Nucleus accumbens (tissue), 56 donors: ENCODE measurements at regions not wholly inside any gene's neighbourhood (a gene's known extent, or its start where the extent isn't known, plus 50 kb on each side); places are given as distances from the start of the nearest gene placed in this dataset.

Experiments used
- DNase-seq, 56 donors: peaks; one replicate each; lab custom pipeline; 2025; lab: John Stamatoyannopoulos, UW

DNA sequence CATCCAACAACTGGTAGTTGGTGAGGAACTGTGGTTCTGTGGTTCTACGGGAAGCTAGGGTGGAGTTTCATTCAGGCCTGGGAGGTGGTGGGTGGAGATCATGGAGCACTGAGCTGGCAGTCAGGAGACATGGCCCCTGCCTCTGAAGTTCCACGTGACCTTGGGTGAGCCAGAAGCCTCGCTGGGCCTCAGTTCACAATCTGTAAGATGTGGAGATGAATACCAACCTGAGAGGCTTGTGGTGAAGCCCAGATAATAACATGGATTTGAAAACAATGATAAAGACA lies 177.9 kb downstream of the MACROH2A1 start:
- no peak for DNase-seq

DNA sequence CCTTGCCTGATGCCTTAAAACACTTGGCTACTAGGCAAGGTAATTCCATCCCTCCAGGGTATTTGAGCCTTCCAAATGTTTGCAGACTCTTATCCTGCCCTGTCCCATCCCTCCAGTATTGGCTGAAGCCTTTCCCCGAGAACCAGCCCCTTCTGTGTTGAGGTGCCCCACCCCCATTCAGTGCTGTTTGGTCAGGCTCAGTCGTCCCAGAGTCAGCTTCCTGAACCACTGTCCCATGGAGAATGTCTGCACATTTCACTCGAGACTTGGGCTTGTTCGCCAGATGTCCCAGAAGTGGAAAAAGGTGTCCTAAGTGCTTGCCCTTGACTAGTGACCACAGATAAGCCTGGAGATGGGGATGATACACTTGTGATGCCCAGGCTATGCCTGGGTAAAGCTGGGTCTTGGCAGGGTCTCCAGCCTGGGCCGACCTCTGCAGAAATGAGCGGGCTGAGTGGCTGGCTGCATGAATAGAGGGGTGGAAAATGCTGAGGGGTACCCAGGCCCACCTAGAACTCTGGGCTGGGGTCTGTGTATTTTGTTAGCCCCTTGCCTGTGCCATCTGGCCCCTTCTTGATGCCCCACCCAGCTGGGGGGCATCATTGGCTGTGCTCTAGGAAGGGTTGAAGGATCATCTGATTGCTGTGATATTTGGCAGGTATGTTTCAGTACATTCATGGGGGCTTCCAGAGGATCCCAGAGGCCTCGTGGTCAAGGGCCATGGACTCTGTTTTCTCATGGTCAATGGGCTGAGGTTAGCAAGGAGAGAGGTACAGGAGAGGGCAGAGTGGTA lies 178.4 kb downstream of the MACROH2A1 start:
- DNase-seq = no peak

DNA sequence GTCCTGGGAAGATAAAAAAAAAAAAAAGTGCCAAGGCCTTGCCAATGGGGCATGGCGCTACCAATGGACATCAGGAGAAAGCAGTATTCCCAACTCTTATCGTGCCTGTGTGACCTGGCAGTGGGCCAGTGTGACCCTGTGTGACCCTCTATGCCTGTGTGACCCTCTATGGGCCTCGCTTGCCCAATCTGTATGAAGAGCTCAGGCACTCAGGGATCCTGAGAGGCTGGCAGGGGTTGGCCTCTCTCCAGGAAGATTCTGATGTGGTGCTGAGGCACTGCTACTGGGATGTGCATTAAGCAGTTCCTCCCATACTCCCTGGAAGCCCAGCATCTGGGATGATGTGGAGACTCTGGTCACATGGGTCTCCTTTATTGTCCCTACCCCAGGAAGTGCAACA lies 179.2 kb downstream of the MACROH2A1 start:
- no peak for DNase-seq

DNA sequence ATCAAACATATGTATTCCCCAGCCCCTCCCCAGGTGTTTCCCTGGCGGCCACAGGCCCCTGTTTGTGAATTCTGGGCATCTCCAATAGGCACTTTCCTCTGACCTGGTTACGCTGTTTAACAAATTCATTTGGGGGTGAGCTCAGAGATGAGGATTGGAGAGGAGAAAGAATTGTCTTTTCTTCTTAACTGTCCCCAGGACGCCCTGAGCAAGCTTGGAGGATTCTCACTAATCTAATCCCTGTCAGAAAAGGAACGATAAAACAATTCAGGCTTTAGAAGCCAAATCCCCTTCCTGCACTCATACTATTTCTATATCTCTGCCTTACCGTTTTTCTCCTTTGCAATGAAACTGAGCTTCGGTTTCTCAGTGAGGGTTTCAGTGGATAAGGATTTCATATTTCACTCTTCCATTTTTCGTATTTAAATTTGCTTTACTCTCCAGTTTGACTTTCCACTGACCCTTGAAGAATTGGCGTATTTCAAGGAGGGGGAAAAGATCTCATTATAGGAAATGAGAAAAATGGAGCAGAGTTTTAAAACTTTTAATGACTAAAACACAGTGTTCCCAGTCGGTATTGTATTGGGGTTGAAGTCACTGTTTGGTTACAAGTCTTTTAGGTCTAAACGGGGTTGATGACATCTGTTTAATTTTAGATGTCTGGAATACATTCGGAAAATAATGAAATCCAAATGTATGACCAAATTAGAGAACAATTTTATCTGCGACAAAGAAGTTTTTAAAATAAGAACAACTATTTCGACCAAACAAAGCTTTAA lies 180.1 kb downstream of the MACROH2A1 start:
- DNase-seq = no peak

DNA sequence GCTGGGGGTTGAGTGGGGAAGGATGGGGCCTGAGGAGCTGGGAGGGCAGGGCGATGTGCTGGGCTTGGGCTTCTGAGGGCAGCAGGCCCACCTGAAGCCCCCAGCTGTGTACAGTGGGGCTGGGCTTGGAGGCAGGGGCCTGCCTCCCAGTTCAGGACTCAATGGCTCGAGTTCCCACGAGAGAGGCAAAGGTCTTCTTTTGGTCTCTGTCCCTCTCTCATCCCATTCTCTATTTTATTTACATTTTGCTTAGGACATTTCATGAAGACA lies 180.6 kb downstream of the MACROH2A1 start:
- DNase-seq = no peak

DNA sequence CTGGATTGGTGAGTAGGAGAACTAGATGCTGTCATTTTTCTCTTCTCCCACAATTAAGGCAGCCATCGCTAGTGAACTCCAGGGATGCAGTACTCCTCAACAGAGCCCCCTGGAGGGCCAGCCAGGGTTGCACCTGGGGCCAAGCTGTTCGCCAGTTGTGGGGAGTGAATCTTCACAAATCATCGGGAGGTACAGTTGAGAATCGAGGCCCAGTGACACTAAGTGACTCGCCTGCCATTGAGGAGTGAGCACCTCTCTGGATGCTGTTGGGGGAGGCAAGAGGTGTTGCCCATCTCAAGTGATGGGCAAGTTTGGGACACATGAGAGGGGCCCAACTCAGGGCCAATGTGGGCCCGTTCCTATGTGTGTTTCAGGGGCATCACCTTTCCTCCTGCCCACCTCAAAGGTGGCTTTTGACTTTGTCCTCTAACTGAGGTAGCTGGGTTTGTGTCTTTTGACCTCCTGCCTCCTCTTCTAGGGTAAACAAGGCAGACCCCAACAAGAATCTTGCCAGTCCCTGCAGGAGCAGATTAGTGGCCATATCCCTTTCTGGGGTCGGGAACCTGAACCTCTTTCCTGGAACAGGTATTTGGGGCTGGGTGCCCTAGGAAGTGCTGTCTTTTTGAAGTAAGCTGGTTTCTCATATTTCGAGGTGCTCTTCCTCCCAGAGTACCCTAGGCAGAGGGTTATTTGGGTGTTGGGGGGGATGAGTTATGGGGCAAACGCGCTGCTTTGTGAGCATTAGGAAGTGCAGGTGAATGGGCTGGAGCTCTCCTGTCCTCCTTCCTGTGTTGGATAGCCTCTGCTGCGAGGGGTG lies 181.2 kb downstream of the MACROH2A1 start:
- no peak for DNase-seq

DNA sequence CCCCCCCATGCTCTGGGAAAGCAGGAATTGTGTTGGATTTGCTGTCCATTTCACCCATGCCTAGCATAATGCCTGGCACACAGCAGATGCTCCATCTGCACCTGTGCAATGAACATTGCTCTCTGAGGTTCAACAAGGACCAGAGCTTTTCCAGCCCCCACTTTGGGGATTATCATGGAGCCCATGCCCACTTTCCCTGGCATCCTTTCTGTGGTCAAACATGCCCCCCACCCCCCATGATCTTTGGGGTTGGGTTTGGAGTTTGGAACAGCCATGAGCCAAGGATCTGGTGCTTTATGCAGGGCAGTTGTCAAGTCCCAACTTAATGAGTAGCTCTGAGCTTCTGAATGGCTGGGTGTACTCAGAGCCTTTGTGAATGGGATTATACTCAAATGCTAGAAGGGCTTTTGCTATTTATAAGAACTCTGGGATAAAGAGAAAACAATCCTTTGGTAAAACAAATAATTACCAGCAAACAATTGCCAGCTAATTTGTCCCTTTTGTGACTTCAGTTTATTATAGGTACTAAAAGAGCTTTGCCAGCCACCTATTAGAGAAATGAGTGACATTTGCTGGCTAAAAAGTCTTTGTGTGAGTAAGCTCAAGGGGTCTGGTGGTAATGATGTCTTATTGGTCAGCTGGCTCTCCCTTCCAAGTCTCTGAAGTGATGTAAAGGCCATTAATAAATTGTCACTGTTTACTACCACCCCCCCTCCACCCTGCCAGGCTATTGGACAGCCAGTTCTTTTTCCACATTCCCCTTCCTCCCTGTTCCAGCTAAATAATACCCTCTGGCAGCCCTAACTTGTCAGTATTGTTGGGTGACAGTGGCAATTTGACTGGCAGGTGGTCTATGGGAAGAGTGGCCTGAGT lies 182.3 kb downstream of the MACROH2A1 start:
- no peak for DNase-seq

DNA sequence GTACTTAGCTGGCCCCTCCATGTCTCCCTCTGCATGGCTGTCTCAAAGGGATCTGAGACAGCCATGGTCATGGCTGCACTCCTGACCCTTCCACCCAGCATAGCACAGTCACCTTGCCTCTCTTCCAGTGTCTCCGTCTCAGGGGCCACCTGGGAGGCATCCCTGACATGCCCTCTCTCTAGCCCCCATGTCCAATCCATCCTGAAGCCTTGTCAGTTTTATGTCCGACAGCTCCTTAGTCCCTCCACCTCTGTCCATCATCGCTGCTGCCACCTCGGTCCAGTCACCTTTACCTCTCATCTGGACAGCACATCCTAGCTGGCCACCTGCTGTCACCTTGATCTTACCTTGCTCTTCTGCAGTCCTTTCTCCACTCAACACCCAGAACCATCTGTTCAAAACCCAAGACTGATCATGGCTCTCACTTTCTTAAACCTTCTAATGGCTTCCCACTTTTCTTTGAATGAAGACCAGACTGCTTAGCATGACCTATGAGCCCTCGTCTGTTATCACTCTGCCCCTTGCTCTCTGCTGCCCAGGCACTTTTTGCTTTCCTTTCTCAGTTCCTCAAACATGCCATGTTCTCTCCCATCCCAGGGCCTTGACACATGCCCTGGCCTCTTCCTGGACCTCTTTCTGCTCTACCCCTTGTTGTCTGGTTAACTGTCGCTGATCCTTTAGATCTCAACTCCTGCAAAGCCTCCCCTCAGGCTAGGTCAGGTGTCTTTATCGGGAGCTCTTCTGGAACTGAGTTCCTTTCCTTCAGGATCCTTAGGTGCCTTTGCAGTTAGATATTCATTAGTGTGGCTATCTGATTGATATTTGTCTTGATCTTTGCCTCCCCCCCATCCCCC lies 181.8 kb upstream of the PITX1 start:
- DNase-seq = no peak

DNA sequence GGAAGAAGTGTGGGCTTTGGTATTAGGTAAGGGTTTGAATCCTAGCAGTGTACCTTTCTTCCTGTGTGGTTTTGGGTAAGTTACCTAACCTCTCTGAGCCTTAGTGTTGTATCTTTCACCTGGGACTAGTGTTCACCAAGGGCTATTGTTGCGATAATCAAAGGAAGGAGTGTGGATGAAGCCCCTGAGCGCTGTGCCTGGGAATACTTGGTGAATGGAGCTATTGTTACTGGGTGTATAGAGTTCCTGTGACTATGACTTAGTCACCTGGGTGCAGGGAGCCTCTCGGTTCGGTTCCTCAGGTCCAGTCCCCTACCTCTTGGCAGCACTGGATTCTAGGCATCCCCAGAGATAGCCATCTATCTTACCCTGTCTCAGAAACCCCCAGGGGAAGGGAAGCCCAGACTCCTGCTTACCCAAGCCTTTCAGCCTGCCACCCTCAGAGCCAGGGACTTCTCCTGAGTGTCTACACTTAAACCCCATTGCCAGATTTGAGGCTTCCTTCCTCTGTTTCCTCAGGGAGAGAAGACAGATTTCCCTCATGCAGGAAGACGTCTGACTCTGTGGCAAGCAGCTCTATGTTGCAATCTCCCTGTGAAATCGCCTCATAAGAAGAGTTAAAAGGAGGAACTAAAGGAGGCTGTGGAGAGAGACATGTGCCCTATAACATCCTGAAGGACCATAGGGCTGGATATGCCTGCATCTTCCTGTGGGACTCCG lies 181.0 kb upstream of the PITX1 start:
- DNase-seq = no peak

DNA sequence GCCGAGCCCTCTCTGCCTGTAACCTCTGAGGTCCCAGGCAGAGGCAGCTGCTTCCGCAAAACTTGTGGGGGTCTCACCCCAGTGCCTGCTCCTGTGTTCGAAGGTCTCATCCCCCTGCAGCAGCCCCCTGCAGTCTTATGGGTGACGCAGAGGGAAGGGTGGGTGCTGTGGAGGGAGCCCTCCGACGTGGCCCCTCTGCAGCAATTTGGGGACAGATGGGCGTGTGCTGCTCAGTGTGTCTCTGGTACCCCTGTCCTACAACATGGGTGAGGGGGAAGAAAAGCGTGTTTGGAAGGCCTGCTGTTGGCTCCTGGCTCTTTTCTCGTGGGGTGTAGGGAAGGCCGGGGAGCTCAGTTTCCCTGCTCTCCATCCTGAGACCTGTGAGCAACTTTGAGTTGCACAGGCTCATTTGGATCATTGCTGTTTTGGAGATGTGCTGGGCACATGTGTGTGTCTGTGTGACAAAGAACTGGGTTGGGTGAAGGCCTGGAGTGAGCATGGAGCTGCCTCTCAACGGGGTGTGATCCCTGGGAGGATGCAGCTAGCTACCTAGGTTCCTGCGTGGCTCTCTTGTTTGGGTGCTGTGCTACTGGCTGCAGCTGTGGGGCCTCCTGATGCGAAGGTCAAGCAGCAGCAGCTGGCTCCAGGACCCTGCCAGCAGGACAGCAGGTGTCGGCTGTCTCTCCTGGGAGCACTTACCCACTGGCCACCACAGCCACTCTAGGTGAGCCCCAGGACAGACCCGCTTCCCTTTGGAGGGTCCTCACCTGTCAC lies 179.6 kb upstream of the PITX1 start:
- DNase-seq = no peak

DNA sequence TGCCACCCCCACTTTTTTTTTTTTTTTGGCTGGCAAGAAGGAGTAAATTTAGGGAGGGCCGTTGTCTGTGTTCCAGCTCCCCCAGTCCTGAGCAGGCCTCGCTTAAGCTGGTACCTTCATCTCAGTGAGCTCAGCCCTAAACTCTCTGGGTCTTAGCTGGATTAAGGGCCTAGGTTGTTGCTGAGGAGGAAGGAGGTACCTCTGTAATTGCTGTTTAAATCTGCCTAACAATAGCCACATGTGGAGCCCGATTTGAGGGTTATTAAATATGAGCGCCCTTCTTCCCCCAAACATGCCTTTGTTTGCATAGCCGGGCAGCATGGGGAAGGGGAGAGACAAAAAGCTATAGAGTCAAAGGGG lies 179.0 kb upstream of the PITX1 start:
- DNase-seq = no peak

DNA sequence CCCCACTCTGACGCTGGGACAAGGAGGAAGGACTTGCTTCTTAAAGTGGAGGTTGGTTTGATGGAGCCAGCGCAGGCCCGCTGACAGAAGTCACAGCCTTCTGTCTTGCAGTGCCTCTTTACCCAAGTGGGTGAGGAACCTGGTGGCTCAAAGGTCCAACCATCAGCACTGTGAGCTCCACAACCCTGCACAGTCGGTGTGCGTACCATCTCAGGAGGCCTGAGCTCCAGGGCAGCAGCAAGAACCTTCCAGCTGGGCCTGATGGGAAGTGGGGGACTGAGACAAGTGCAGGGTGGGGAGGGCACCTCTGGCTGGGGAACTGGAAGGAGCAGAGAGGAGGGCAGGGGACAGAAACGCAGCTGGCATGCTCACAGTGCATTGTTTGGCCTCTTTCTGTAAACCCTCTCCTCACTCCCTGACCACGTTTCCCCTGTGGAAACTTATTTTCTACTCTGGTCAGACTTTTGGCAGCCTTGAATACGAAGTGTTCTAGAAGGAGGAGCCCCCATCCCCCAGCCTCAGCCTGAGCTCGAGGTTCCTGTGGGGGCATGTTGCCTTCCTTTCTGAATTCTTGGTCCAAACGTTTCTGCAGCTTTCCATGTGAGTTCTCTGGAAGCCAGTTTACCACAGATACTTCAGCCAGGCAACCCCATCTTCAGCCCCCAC lies 178.5 kb upstream of the PITX1 start:
- DNase-seq = no peak

DNA sequence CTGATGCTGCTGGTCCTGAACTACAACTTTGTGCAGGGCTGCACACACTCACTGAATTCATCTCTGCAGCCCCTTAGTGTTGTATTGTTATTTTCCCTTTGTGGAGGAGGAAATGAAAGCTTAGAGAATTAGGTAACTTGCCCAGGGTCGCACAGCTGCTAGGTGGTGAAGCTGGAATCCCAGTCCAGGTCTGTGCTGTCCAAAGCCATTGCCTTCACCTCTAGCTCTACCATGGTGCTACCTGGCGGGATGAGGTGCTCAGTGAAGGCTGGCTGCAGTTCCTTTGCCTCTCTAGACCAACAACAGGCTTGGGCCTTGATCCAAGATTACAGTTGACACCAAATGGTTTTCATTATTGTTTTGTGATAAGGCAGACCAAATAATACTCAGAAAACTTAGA lies 177.8 kb upstream of the PITX1 start:
- DNase-seq = no peak

DNA sequence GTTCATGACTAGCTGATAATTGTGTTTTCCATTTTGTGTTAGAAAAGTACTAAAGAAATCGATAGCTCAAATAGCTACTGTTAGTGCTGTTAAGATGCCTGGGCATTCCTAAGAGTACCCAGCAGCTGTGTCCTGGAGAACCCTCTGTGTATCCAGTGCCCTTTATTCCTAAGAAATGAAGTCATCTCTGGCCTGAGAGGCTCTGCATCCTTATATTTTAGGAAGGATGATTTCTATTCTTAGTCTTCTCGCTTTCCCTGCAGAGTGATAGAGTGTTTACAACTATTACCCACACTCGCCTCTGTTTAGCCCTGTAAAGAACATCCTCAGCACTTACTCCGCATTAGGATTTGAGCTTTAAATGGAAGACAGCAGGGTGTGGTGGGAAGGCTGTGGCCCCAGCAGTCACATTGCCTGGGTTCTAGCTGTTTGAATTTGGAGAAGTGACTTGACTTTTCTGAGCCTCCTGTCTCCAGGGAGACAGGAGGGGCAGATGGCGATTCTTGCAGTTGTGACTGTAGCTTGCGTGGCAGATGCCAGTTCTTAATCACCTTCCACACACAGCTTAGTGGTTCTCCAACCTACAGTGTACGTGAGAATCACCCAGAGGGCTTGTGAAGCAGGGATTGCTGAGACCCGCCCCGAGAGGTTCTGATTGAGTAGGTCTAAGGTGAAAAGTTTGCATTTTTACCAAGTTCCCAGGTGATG lies 177.2 kb upstream of the PITX1 start:
- DNase-seq = no peak

DNA sequence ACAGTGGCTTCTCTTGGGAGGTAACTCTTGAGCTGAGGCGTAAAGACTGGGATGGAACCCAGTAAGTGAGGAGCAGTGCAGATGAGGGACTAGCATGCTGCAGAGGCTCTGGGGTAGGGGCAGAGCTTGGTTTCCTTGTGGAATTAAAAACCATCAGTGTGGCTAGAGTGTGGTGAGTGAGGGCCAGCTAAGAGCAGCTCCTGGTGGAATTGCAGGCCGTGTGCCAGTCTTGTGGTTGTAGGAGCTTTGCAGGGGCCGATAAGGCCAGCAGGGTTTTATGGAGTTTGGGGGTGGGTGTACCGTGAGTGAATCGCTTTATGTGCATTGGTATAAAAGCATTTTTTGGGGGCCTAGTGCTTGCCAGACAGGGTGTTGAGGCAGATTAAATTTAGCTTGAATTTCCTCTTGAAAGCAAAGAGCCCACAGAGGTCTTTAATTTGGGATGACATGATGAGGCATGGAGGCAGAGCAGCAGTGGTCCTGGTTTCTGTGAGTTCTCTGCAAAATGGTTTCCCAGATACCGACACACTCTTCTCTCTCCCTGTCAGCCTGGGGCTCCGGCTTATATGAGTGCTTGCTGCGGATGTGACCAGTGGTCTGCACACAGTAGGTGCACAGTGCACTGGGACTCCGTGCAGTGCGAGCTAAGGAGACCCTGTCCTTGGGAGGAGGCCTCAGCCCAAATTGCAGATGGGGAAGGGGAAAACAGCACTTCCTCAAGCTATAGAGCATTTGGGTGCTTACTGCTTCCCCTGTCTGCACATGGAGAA lies 176.4 kb upstream of the PITX1 start:
- DNase-seq = no peak

DNA sequence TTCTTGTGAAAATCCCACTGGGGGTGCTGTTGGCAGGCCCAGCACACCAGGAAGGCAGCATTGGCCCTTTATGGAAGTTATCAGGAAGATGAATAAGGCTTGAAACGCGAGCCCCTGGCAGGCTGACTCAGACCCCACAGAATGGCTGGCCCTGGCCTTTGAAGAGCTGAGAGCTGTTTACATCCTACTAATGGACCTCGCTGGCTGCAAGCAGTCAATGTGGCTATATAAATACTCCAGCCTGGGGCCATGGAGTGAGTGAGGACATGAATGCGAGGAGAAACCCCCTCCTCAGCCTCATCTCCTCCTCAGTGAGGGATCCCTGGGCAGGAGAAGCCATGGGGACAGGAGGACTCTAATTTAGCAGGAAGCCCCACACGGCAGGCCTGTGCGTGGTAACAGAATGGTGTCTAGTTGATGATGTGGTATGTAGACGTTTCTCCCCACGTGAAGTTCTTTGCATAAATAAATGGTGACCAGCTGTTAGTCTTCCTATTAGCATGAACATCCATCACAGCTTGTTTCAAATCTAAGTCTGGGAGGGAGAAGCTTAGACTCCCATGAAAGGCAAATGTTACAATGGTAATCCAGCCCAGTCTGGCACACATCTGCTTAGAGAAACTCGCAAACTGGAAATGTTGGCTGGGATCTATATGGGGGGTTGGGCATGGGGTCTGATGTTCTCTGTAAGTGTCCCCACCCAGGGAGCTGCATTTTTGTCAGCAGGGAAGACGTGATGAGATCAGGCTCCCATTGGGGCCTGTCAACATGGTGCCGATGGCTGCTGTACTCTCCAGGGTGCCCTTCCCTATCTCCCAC lies 175.1 kb upstream of the PITX1 start:
- no peak for DNase-seq
